Muscle of leg (tissue), 3 donors: ENCODE measurements at regions not wholly inside any gene's neighbourhood (a gene's known extent, or its start where the extent isn't known, plus 50 kb on each side); places are given as distances from the start of the nearest gene placed in this dataset.
A peak's percentile ranks its signal among the peaks of the same experiment; 100 is the strongest.

ENCODE experiments used
- DNase-seq: peaks from one replicate; pipeline ENCODE4 v3.0.0; 2013
- H3K27ac ChIP-seq: one replicate; pipeline ENCODE4 v1.5.1; 2013; ENCODE audit warnings: mild to moderate bottlenecking, low read length, control low read depth
- H3K27me3 ChIP-seq: one replicate; pipeline ENCODE4 v1.6.1; 2013; ENCODE audit warnings: low read length; ENCODE audit not compliant: control insufficient read depth, insufficient read depth
- H3K36me3 ChIP-seq: one replicate; pipeline ENCODE4 v1.6.1; 2013; ENCODE audit warnings: low read length; ENCODE audit not compliant: control insufficient read depth, insufficient read depth
- H3K4me1 ChIP-seq: one replicate; pipeline ENCODE4 v1.6.1; 2013; ENCODE audit warnings: low read length; ENCODE audit not compliant: control insufficient read depth, insufficient read depth
- H3K4me3 ChIP-seq: one replicate; pipeline ENCODE4 v1.5.1; 2013; ENCODE audit warnings: low read length, control low read depth
- H3K9me3 ChIP-seq: replicated peaks from 2 replicates; pipeline ENCODE4 v1.6.1; 2013; ENCODE audit warnings: low read depth, low read length; ENCODE audit not compliant: control insufficient read depth
- WGBS: methylation state at CpG from one replicate; pipeline ENCODE4 v1.1.5; 2013; ENCODE audit warnings: missing lambda C conversion rate; ENCODE audit not compliant: insufficient coverage; 5-methylcytosine and 5-hydroxymethylcytosine counted together

GRCh38 chr9:99411068-99411467 is 189.0 kb downstream of the SEC61B start:
- Histone ChIP-seq H3K27me3 (no peaks in the 10 kb centered on the region), H3K36me3 (no peaks in the 10 kb centered on the region), H3K27ac (no peak overlapping the region), H3K9me3 (no peaks in the 10 kb centered on the region), H3K4me3 (no peak overlapping the region), H3K4me1 (no peaks in the 10 kb centered on the region)
- no peak for DNase-seq
- WGBS: no CpG with 5 or more reads among the region's 1 CpG

GRCh38 chr9:99411479-99412115 is 189.5 kb downstream of the SEC61B start:
- WGBS: 60% methylated on average over 7 of the region's 8 CpGs
- no peaks in the 10 kb centered on the region for H3K36me3 ChIP-seq
- no peaks in the 10 kb centered on the region for H3K9me3 ChIP-seq
- no peak overlapping the region for H3K27ac ChIP-seq
- no peaks in the 10 kb centered on the region for H3K27me3 ChIP-seq
- no peak for DNase-seq
- no peaks in the 10 kb centered on the region for H3K4me1 ChIP-seq
- no peak overlapping the region for H3K4me3 ChIP-seq

- Histone ChIP-seq H3K36me3 (no peaks in the 10 kb centered on the region), H3K4me1 (no peaks in the 10 kb centered on the region), H3K4me3 (no peak overlapping the region), H3K27me3 (no peaks in the 10 kb centered on the region), H3K9me3 (no peaks in the 10 kb centered on the region), H3K27ac (no peak overlapping the region)
- DNase-seq: no peak
Observed at GRCh38 chr9:99412606-99413005, 190.5 kb downstream of the SEC61B start.

GRCh38 chr9:99414321-99414720 is 192.2 kb downstream of the SEC61B start:
- Histone ChIP-seq H3K4me1 (no peaks in the 10 kb centered on the region), H3K27me3 (no peaks in the 10 kb centered on the region), H3K27ac (no peak overlapping the region), H3K36me3 (no peaks in the 10 kb centered on the region), H3K4me3 (no peak overlapping the region), H3K9me3 (no peaks in the 10 kb centered on the region)
- no peak for DNase-seq
- WGBS: no CpG with 5 or more reads among the region's 1 CpG

GRCh38 chr9:99415606-99416005 is 193.5 kb downstream of the SEC61B start:
- no CpG with 5 or more reads among the region's 4 CpGs for WGBS
- Histone ChIP-seq H3K27ac (no peak overlapping the region), H3K4me3 (no peak overlapping the region), H3K4me1 (no peaks in the 10 kb centered on the region), H3K9me3 (no peaks in the 10 kb centered on the region), H3K27me3 (no peaks in the 10 kb centered on the region), H3K36me3 (no peaks in the 10 kb centered on the region)
- DNase-seq: no peak

GRCh38 chr9:99416007-99416406 is 193.9 kb downstream of the SEC61B start:
- H3K27ac ChIP-seq: no peak overlapping the region
- H3K4me3 ChIP-seq: no peak overlapping the region
- H3K9me3 ChIP-seq: no peaks in the 10 kb centered on the region
- WGBS: 25% methylated on average over 2 of the region's 2 CpGs
- no peaks in the 10 kb centered on the region for H3K27me3 ChIP-seq
- no peaks in the 10 kb centered on the region for H3K36me3 ChIP-seq
- no peaks in the 10 kb centered on the region for H3K4me1 ChIP-seq
- no peak for DNase-seq

GRCh38 chr9:99419070-99419469 is 197.0 kb downstream of the SEC61B start:
- WGBS: 100% methylated on average over 2 of the region's 4 CpGs
- peak; percentile 22 for DNase-seq
- no peak overlapping the region for H3K27ac ChIP-seq
- no peaks in the 10 kb centered on the region for H3K9me3 ChIP-seq
- H3K27me3 ChIP-seq: no peaks in the 10 kb centered on the region
- no peak overlapping the region for H3K4me3 ChIP-seq
- no peaks in the 10 kb centered on the region for H3K36me3 ChIP-seq
- no peaks in the 10 kb centered on the region for H3K4me1 ChIP-seq

GRCh38 chr9:99421369-99421768 is 199.3 kb downstream of the SEC61B start:
- Histone ChIP-seq H3K9me3 (no peaks in the 10 kb centered on the region), H3K4me1 (no peaks in the 10 kb centered on the region), H3K27ac (no peak overlapping the region), H3K36me3 (no peaks in the 10 kb centered on the region), H3K4me3 (no peak overlapping the region), H3K27me3 (no peaks in the 10 kb centered on the region)
- 73% methylated on average over 2 of the region's 4 CpGs for WGBS
- DNase-seq: no peak

- no peak overlapping the region for H3K27ac ChIP-seq
- no peaks in the 10 kb centered on the region for H3K36me3 ChIP-seq
- no peak for DNase-seq
- peaks cover 4% of the 10 kb centered on the region for H3K9me3 ChIP-seq
- no peaks in the 10 kb centered on the region for H3K27me3 ChIP-seq
- no peaks in the 10 kb centered on the region for H3K4me1 ChIP-seq
- no peak overlapping the region for H3K4me3 ChIP-seq
Observed at GRCh38 chr9:99425124-99425523, 203.0 kb downstream of the SEC61B start.

- no peak for DNase-seq
- no peaks in the 10 kb centered on the region for H3K27me3 ChIP-seq
- 40% methylated on average over 1 of the region's 1 CpG for WGBS
- no peak overlapping the region for H3K27ac ChIP-seq
- H3K4me1 ChIP-seq: no peaks in the 10 kb centered on the region
- peaks cover 4% of the 10 kb centered on the region for H3K9me3 ChIP-seq
- H3K4me3 ChIP-seq: no peak overlapping the region
- H3K36me3 ChIP-seq: no peaks in the 10 kb centered on the region
Observed at GRCh38 chr9:99425923-99426842, 204.1 kb downstream of the SEC61B start.
